Loucy (cell line): ENCODE measurements at regions not wholly inside any gene's neighbourhood (a gene's known extent, or its start where the extent isn't known, plus 50 kb on each side); places are given as distances from the start of the nearest gene placed in this dataset.

Experiments used
- H2AFZ ChIP-seq: fragments of 200-600 bp; sonication (generic); 2 replicates; pipeline ENCODE4 v1.6.0; 2016; ENCODE audit warnings: antibody characterized with exemption, mild to moderate bottlenecking, low read length, moderate library complexity
- H3F3A ChIP-seq: fragments of 200-600 bp; 2 replicates; pipeline ENCODE4 v1.6.0; 2016; ENCODE audit warnings: antibody characterized with exemption, low read depth, mild to moderate bottlenecking
- H3K27me3 ChIP-seq: fragments of 200-600 bp; sonication (generic); 2 replicates; pipeline ENCODE4 v1.6.1; 2014; ENCODE audit warnings: low read length, mild to moderate bottlenecking; ENCODE audit not compliant: insufficient read depth, poor library complexity, severe bottlenecking
- H3K36me3 ChIP-seq: fragments of 200-600 bp; sonication (generic); 2 replicates; pipeline ENCODE4 v1.6.1; 2016; ENCODE audit warnings: low read length; ENCODE audit not compliant: insufficient read depth
- H3K4me1 ChIP-seq: fragments of 200-600 bp; sonication (generic); 2 replicates; pipeline ENCODE4 v1.5.1; 2014; ENCODE audit warnings: low read length, mild to moderate bottlenecking; ENCODE audit not compliant: insufficient read depth, poor library complexity, severe bottlenecking
- H3K4me2 ChIP-seq: fragments of 200-600 bp; sonication (generic); 2 replicates; pipeline ENCODE4 v1.6.0; 2014; ENCODE audit warnings: antibody characterized with exemption, low read length, low read depth, mild to moderate bottlenecking; ENCODE audit not compliant: poor library complexity, severe bottlenecking
- H3K4me3 ChIP-seq: fragments of 200-600 bp; sonication (generic); 2 replicates; pipeline ENCODE4 v1.5.1; 2014; ENCODE audit warnings: low read length, mild to moderate bottlenecking, mixed read lengths; ENCODE audit not compliant: poor library complexity, severe bottlenecking
- H3K79me2 ChIP-seq: fragments of 200-600 bp; sonication (generic); 2 replicates; pipeline ENCODE4 v1.6.1; 2014; ENCODE audit warnings: low read length; ENCODE audit not compliant: insufficient read depth
- H3K9ac ChIP-seq: fragments of 200-600 bp; sonication (generic); 2 replicates; pipeline ENCODE4 v1.6.0; 2014; ENCODE audit warnings: mild to moderate bottlenecking, low read depth, low read length, moderate library complexity; ENCODE audit not compliant: poor library complexity, severe bottlenecking
- H3K9me2 ChIP-seq: fragments of 200-600 bp; sonication (generic); replicated peaks from 2 replicates; pipeline ENCODE4 v1.6.1; 2016; ENCODE audit warnings: low read depth, low read length, mixed read lengths
- H3K9me3 ChIP-seq: fragments of 200-600 bp; sonication (generic); 2 replicates; pipeline ENCODE4 v1.6.1; 2014; ENCODE audit warnings: mild to moderate bottlenecking, antibody characterized with exemption, low read length, low read depth; ENCODE audit not compliant: insufficient read depth
- H4K20me1 ChIP-seq: fragments of 200-600 bp; sonication (generic); 2 replicates; pipeline ENCODE4 v1.6.0; 2014; ENCODE audit warnings: antibody characterized with exemption, low read length, mild to moderate bottlenecking; ENCODE audit not compliant: insufficient read depth, poor library complexity, severe bottlenecking
- EZH2phosphoT487 ChIP-seq: fragments of 200-600 bp; IDR thresholded peaks from 2 replicates; pipeline ENCODE4 v1.6.1; 2018; ENCODE audit warnings: antibody characterized with exemption, mild to moderate bottlenecking, moderate library complexity, borderline replicate concordance
- TF ChIP-seq, protein P1 (sequence below): fragments of 200-600 bp; sonication (generic); conservative IDR thresholded peaks from 2 replicates; pipeline ENCODE4 v1.5.1; 2014; ENCODE audit warnings: mild to moderate bottlenecking, antibody characterized with exemption, low read length

- Histone ChIP-seq H3K27me3 (no peaks in the 10 kb centered on the region), H3F3A (no peaks in the 10 kb centered on the region)
These were observed 374.4 kb downstream of the SPRY2 start for GRCh38 chr13:79966493-79966895.

DNA sequence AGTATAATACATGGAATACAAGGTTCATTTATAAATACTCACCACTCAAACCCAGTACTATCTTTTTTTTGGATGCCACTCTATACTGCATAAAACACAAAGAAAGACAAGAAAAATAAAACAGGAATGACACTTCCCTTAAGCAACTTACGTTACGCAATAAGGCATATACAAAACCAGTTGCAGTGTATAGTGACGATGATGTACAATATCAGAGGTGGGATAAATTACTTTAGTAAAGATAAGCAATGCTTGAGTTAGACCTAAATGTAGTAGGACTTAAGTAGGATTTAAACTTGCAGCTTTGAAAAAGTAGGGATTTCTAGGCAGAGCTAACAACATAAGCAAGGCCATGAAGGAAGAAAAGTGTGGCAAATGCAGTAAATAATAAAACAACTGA is 374.9 kb downstream of the SPRY2 start:
- Histone ChIP-seq H3F3A (no peaks in the 10 kb centered on the region), H3K4me1 (no peaks in the 10 kb centered on the region), H3K9me2 (no peaks in the 10 kb centered on the region), H3K36me3 (no peaks in the 10 kb centered on the region), H3K4me2 (no peak overlapping the region), H3K79me2 (no peaks in the 10 kb centered on the region), H2AFZ (no peak overlapping the region), H3K9me3 (no peaks in the 10 kb centered on the region), H3K9ac (no peak overlapping the region), H3K4me3 (no peak overlapping the region), H3K27me3 (no peaks in the 10 kb centered on the region), H4K20me1 (no peaks in the 10 kb centered on the region)
- no peak for TF ChIP-seq EZH2phosphoT487
- TF ChIP-seq, protein P1, sequence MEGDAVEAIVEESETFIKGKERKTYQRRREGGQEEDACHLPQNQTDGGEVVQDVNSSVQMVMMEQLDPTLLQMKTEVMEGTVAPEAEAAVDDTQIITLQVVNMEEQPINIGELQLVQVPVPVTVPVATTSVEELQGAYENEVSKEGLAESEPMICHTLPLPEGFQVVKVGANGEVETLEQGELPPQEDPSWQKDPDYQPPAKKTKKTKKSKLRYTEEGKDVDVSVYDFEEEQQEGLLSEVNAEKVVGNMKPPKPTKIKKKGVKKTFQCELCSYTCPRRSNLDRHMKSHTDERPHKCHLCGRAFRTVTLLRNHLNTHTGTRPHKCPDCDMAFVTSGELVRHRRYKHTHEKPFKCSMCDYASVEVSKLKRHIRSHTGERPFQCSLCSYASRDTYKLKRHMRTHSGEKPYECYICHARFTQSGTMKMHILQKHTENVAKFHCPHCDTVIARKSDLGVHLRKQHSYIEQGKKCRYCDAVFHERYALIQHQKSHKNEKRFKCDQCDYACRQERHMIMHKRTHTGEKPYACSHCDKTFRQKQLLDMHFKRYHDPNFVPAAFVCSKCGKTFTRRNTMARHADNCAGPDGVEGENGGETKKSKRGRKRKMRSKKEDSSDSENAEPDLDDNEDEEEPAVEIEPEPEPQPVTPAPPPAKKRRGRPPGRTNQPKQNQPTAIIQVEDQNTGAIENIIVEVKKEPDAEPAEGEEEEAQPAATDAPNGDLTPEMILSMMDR: no peak

More at GRCh38 chr13:79966493-79966895, 374.4 kb downstream of the SPRY2 start:
- Histone ChIP-seq H3K4me1 (no peaks in the 10 kb centered on the region), H3K9ac (no peak overlapping the region), H2AFZ (peak overlapping the region; percentile 59; the same call in 1 of the 2 replicates), H4K20me1 (no peaks in the 10 kb centered on the region), H3K36me3 (no peaks in the 10 kb centered on the region), H3K9me3 (no peaks in the 10 kb centered on the region), H3K9me2 (no peaks in the 10 kb centered on the region), H3K4me2 (no peak overlapping the region), H3K79me2 (no peaks in the 10 kb centered on the region), H3K4me3 (no peak overlapping the region)
- TF ChIP-seq EZH2phosphoT487: no peak
- TF ChIP-seq, protein P1: no peak

GRCh38 chr13:79946556-79946955 is 394.4 kb downstream of the SPRY2 start:
- Histone ChIP-seq H4K20me1 (no peaks in the 10 kb centered on the region), H3K79me2 (no peaks in the 10 kb centered on the region), H3K4me2 (no peak overlapping the region), H3K9ac (no peak overlapping the region), H3K9me3 (no peaks in the 10 kb centered on the region), H3K9me2 (no peaks in the 10 kb centered on the region), H3F3A (no peaks in the 10 kb centered on the region), H3K4me1 (no peaks in the 10 kb centered on the region), H3K36me3 (no peaks in the 10 kb centered on the region), H2AFZ (no peak overlapping the region), H3K4me3 (no peak overlapping the region), H3K27me3 (no peaks in the 10 kb centered on the region)
- TF ChIP-seq, protein P1: no peak
- TF ChIP-seq EZH2phosphoT487: no peak
